ENCODE measurements at regions not wholly inside any gene's neighbourhood (a gene's known extent, or its start where the extent isn't known, plus 50 kb on each side); places are given as distances from the start of the nearest gene placed in this dataset.

GRCh38 chr17:72185564-72185963, 64.7 kb downstream of the SOX9 start:
- no peak for TF ChIP-seq CTCF (conservative IDR thresholded peaks at IDR 0.05; ENCODE audit: low read depth in 2 of 2)
- TF ChIP-seq ETS1 (IDR thresholded peaks at IDR 0.05): no peak
- no peak for TF ChIP-seq EZH2phosphoT487 (IDR thresholded peaks at IDR 0.05; ENCODE audit: unreplicated experiment)
- no peak for TF ChIP-seq EZH2 (IDR thresholded peaks at IDR 0.05; ENCODE audit: low read depth, unreplicated experiment)
- no peak for TF ChIP-seq REST (IDR thresholded peaks at IDR 0.05; ENCODE audit: unreplicated experiment)
- no peak for TF ChIP-seq POLR2AphosphoS5 (IDR thresholded peaks at IDR 0.05; ENCODE audit: low read depth)
- no peak for TF ChIP-seq CREB1 (CRISPR knock-in tag; IDR thresholded peaks at IDR 0.05; ENCODE audit: low read depth)
- TF ChIP-seq STAT1 (IDR thresholded peaks at IDR 0.05; ENCODE audit: unreplicated experiment): no peak
- TF ChIP-seq ZNF462 (CRISPR knock-in tag; IDR thresholded peaks at IDR 0.05): no peak
- no peak for TF ChIP-seq JUNB (IDR thresholded peaks at IDR 0.05; ENCODE audit: unreplicated experiment)
- TF ChIP-seq ZNF331 (CRISPR knock-in tag; IDR thresholded peaks at IDR 0.05; ENCODE audit: low read depth): no peak

Measured in GM23338 (cell line).